ENCODE measurements at regions not wholly inside any gene's neighbourhood (a gene's known extent, or its start where the extent isn't known, plus 50 kb on each side); places are given as distances from the start of the nearest gene placed in this dataset.
"Not testable (repeated sequence)": the region's sequence is repeated elsewhere in the genome, so short reads cannot be mapped to it uniquely, and the experiment has no call there.

- DNase-seq (ENCODE audit: low spot score) = no peak
- H3K4me1 ChIP-seq (ENCODE audit: control insufficient read depth in 1 of 2, low read depth in 2 of 2) = no peaks in the 10 kb centered on the region
These were observed 181.3 kb downstream of the RMST start for GRCh38 chr12:97643924-97644323.

DNA sequence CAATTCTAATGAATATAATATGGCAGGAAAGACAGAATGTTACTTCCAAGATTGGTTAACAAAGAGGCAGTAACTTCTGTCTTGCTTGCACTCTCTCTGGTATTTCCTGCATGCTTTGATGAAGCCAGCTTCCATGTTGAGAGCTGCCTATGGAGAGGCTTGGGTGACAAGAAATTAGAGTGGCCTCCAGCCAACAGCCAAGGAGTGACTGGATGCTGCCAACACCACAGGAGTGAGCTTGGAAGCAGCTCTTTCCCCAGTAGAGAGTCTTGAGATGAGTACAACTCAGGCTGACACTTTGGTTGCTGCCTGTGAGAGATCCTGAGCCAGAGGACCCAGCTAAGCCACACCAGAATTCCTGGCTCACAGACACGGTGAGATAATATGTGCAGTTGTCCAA is 183.1 kb downstream of the RMST start:
- no peak for DNase-seq (ENCODE audit: low spot score)
- H3K4me3 ChIP-seq = no peak overlapping the region
- no peaks in the 10 kb centered on the region for H3K27me3 ChIP-seq (replicated peaks; ENCODE audit: insufficient read depth)
- no peaks in the 10 kb centered on the region for H3K4me1 ChIP-seq (ENCODE audit: control insufficient read depth in 1 of 2, low read depth in 2 of 2)
- H3K36me3 ChIP-seq = no peaks in the 10 kb centered on the region
- H3K27ac ChIP-seq = no peak overlapping the region
- no peak for ATAC-seq (ENCODE audit: insufficient number of reproducible peaks, low FRiP score, low read depth)
- TF ChIP-seq, protein P1, sequence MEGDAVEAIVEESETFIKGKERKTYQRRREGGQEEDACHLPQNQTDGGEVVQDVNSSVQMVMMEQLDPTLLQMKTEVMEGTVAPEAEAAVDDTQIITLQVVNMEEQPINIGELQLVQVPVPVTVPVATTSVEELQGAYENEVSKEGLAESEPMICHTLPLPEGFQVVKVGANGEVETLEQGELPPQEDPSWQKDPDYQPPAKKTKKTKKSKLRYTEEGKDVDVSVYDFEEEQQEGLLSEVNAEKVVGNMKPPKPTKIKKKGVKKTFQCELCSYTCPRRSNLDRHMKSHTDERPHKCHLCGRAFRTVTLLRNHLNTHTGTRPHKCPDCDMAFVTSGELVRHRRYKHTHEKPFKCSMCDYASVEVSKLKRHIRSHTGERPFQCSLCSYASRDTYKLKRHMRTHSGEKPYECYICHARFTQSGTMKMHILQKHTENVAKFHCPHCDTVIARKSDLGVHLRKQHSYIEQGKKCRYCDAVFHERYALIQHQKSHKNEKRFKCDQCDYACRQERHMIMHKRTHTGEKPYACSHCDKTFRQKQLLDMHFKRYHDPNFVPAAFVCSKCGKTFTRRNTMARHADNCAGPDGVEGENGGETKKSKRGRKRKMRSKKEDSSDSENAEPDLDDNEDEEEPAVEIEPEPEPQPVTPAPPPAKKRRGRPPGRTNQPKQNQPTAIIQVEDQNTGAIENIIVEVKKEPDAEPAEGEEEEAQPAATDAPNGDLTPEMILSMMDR (IDR thresholded peaks at IDR 0.05) = no peak
- no peaks in the 10 kb centered on the region for H3K9me3 ChIP-seq

More at GRCh38 chr12:97643924-97644323, 181.3 kb downstream of the RMST start:
- TF ChIP-seq, protein P1 (IDR thresholded peaks at IDR 0.05) = no peak
- no peak for ATAC-seq (ENCODE audit: insufficient number of reproducible peaks, low FRiP score, low read depth)
- Histone ChIP-seq H3K27ac (no peak overlapping the region), H3K27me3 (replicated peaks; ENCODE audit: insufficient read depth) (no peaks in the 10 kb centered on the region), H3K36me3 (no peaks in the 10 kb centered on the region), H3K4me3 (no peak overlapping the region), H3K9me3 (no peaks in the 10 kb centered on the region)

- no peak for DNase-seq (ENCODE audit: low spot score)
- TF ChIP-seq, protein P1 (IDR thresholded peaks at IDR 0.05) = no peak
- no peak for ATAC-seq (ENCODE audit: insufficient number of reproducible peaks, low FRiP score, low read depth)
These were observed 184.5 kb downstream of the RMST start for GRCh38 chr12:97647142-97647541.

DNA sequence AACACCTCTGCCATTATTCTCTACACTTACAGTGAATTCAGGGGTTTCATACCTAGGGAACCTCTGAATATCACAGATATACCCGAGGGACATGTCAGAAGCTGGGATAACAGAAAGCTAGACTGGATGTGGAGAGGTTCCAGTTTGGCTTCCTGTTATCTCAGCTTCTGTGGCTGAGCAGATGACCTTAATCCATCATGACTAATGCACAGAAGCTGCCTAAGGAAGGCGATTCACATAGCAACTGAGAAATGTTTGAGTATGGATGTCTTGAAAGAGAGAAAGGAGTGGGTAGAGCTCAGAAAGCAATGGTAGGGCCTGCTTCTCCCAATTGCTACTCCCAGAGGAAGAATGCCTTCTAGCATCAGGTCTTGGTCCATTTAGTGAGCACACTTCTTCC is 187.6 kb downstream of the RMST start:
- Histone ChIP-seq H3K27ac (no peak overlapping the region), H3K4me3 (no peak overlapping the region), H3K27me3 (replicated peaks; ENCODE audit: insufficient read depth) (no peaks in the 10 kb centered on the region), H3K36me3 (no peaks in the 10 kb centered on the region), H3K4me1 (ENCODE audit: control insufficient read depth in 1 of 2, low read depth in 2 of 2) (no peaks in the 10 kb centered on the region), H3K9me3 (no peaks in the 10 kb centered on the region)
- DNase-seq (ENCODE audit: low spot score) = no peak
- no peak for ATAC-seq (ENCODE audit: insufficient number of reproducible peaks, low FRiP score, low read depth)
- TF ChIP-seq, protein P1 (IDR thresholded peaks at IDR 0.05) = no peak

More at GRCh38 chr12:97647142-97647541, 184.5 kb downstream of the RMST start:
- no peaks in the 10 kb centered on the region for H3K4me1 ChIP-seq (ENCODE audit: control insufficient read depth in 1 of 2, low read depth in 2 of 2)
- H3K27me3 ChIP-seq (replicated peaks; ENCODE audit: insufficient read depth) = no peaks in the 10 kb centered on the region
- H3K27ac ChIP-seq = no peak overlapping the region
- H3K4me3 ChIP-seq = no peak overlapping the region
- no peaks in the 10 kb centered on the region for H3K9me3 ChIP-seq
- no peaks in the 10 kb centered on the region for H3K36me3 ChIP-seq

GRCh38 chr12:97656548-97656947 is 193.9 kb downstream of the RMST start:
- H3K4me3 ChIP-seq; H3K27ac ChIP-seq; H3K36me3 ChIP-seq; H3K9me3 ChIP-seq; DNase-seq (ENCODE audit: low spot score); ATAC-seq (ENCODE audit: insufficient number of reproducible peaks, low FRiP score, low read depth); H3K4me1 ChIP-seq (ENCODE audit: control insufficient read depth in 1 of 2, low read depth in 2 of 2); H3K27me3 ChIP-seq (replicated peaks; ENCODE audit: insufficient read depth): not testable (repeated sequence)

DNA sequence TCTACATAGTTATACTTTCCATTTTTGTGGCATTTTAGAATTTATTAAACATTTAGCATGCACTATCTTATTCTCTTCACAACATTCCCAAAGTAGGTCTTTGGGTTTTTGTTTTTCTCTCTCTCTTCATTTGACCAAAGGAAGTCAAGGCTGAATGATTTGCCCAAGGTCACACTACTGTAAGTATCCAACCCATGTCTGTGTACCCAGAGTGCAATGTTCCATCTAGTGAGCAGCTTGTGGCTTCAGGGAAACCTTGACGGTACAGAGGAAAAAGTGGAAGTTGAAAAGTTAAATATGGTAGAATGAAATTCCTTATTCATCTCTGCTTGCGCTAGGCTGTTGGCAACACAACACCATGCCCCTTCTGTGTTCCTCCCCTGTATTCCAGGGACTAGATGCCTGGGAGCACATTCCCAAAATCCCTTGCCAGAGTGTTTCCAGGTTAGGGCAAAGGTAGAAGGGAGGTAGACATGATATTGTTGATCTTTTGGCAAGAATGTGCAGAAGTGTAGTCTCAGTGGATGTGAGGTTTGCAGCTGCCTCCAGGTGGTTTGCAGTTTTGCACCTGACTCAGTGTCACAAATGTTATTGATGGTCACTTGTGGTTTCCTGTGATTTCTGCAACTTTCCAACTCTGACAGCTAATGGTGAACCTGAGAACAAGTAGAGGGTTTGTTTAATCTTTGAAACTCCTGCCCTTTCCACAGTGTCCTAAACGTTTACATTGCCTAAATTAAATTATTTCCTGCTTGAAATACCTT is 196.7 kb downstream of the RMST start:
- TF ChIP-seq, protein P1 (IDR thresholded peaks at IDR 0.05) = no peak
- Histone ChIP-seq H3K4me3 (no peak overlapping the region), H3K36me3 (no peaks in the 10 kb centered on the region), H3K27ac (no peak overlapping the region), H3K4me1 (ENCODE audit: control insufficient read depth in 1 of 2, low read depth in 2 of 2) (no peaks in the 10 kb centered on the region), H3K9me3 (no peaks in the 10 kb centered on the region), H3K27me3 (replicated peaks; ENCODE audit: insufficient read depth) (no peaks in the 10 kb centered on the region)
- DNase-seq (ENCODE audit: low spot score) (no peak), ATAC-seq (ENCODE audit: insufficient number of reproducible peaks, low FRiP score, low read depth) (no peak)
